Renal pelvis (tissue), 1 donor: ENCODE measurements at regions not wholly inside any gene's neighbourhood (a gene's known extent, or its start where the extent isn't known, plus 50 kb on each side); places are given as distances from the start of the nearest gene placed in this dataset.
"Not testable (repeated sequence)": the region's sequence is repeated elsewhere in the genome, so short reads cannot be mapped to it uniquely, and the experiment has no call there.

Experiments used
- DNase-seq: peaks from one replicate; pipeline ENCODE4 v3.0.0-alpha.2; 2013

- no peak for DNase-seq
Observed at GRCh38 chrX:74065831-74066390, 213.4 kb upstream of the XIST start.

GRCh38 chrX:74063426-74064155 is 211.1 kb upstream of the XIST start:
- no peak for DNase-seq

GRCh38 chrX:74061879-74062278 is 209.4 kb upstream of the XIST start:
- DNase-seq: no peak

GRCh38 chrX:74049126-74049525 is 196.6 kb upstream of the XIST start:
- no peak for DNase-seq

GRCh38 chrX:74034066-74034465 is 181.6 kb upstream of the XIST start:
- not testable (repeated sequence) for DNase-seq

GRCh38 chrX:74031527-74031926 is 179.0 kb upstream of the XIST start:
- not testable (repeated sequence) for DNase-seq

- not testable (repeated sequence) for DNase-seq
Observed at GRCh38 chrX:74030766-74031165, 178.3 kb upstream of the XIST start.

GRCh38 chrX:74025145-74025544 is 172.6 kb upstream of the XIST start:
- not testable (repeated sequence) for DNase-seq

GRCh38 chrX:74023203-74023602 is 170.7 kb upstream of the XIST start:
- DNase-seq: no peak

- DNase-seq: no peak
Observed at GRCh38 chrX:74018253-74018652, 165.7 kb upstream of the XIST start.

- peak; percentile 63 for DNase-seq
Observed at GRCh38 chrX:74015379-74016019, 163.0 kb upstream of the XIST start.

- no peak for DNase-seq
Observed at GRCh38 chrX:74009041-74009440, 156.5 kb upstream of the XIST start.

- no peak for DNase-seq
Observed at GRCh38 chrX:73992019-73992418, 139.5 kb upstream of the XIST start.

GRCh38 chrX:73987166-73987565 is 134.7 kb upstream of the XIST start:
- no peak for DNase-seq

GRCh38 chrX:73979551-73980131 is 127.1 kb upstream of the XIST start:
- no peak for DNase-seq

- DNase-seq: no peak
Observed at GRCh38 chrX:73977542-73978169, 125.1 kb upstream of the XIST start.

GRCh38 chrX:73967461-73967860 is 114.9 kb upstream of the XIST start:
- DNase-seq: not testable (repeated sequence)

- no peak for DNase-seq
Observed at GRCh38 chrX:73965833-73966232, 113.3 kb upstream of the XIST start.

GRCh38 chrX:73964579-73964978 is 112.1 kb upstream of the XIST start:
- DNase-seq: peak; percentile 29

GRCh38 chrX:73963682-73964081 is 111.2 kb upstream of the XIST start:
- DNase-seq: no peak

- DNase-seq: no peak
Observed at GRCh38 chrX:73962948-73963347, 110.4 kb upstream of the XIST start.

- DNase-seq: not testable (repeated sequence)
Observed at GRCh38 chrX:73961867-73962266, 109.4 kb upstream of the XIST start.

GRCh38 chrX:73944563-73944908 is 92.0 kb upstream of the XIST start:
- peak; percentile 33 for DNase-seq
